ENCODE measurements at regions not wholly inside any gene's neighbourhood (a gene's known extent, or its start where the extent isn't known, plus 50 kb on each side); places are given as distances from the start of the nearest gene placed in this dataset.

GRCh38 chr12:58171914-58172313 is 230.5 kb downstream of the ATP23 start:
- TF ChIP-seq CEBPB (IDR thresholded peaks at IDR 0.05) (no peak), RAD21 (IDR thresholded peaks at IDR 0.05; ENCODE audit: low read depth) (no peak), TEAD4 (IDR thresholded peaks at IDR 0.05) (no peak), EGR1 (IDR thresholded peaks at IDR 0.05) (no peak), REST (IDR thresholded peaks at IDR 0.05; ENCODE audit: low read depth) (no peak), NFIC (IDR thresholded peaks at IDR 0.05) (no peak), CREB1 (IDR thresholded peaks at IDR 0.05; ENCODE audit: low read depth) (no peak), ZBTB7A (IDR thresholded peaks at IDR 0.05; ENCODE audit: low read depth) (no peak), TAF1 (IDR thresholded peaks at IDR 0.05; ENCODE audit: low read depth) (no peak), EP300 (IDR thresholded peaks at IDR 0.05; ENCODE audit: borderline replicate concordance) (no peak), FOXM1 (IDR thresholded peaks at IDR 0.05; ENCODE audit: borderline replicate concordance, low read depth) (no peak), TCF12 (IDR thresholded peaks at IDR 0.05; ENCODE audit: low read depth) (no peak), YY1 (IDR thresholded peaks at IDR 0.05; ENCODE audit: low read depth) (no peak)
- TF ChIP-seq, protein P1, sequence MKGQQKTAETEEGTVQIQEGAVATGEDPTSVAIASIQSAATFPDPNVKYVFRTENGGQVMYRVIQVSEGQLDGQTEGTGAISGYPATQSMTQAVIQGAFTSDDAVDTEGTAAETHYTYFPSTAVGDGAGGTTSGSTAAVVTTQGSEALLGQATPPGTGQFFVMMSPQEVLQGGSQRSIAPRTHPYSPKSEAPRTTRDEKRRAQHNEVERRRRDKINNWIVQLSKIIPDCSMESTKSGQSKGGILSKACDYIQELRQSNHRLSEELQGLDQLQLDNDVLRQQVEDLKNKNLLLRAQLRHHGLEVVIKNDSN (IDR thresholded peaks at IDR 0.05) = no peak
- TF ChIP-seq, protein P2, sequence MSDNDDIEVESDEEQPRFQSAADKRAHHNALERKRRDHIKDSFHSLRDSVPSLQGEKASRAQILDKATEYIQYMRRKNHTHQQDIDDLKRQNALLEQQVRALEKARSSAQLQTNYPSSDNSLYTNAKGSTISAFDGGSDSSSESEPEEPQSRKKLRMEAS (IDR thresholded peaks at IDR 0.05) = no peak

- TF ChIP-seq CREB1 (IDR thresholded peaks at IDR 0.05; ENCODE audit: low read depth) = no peak
- no peak for TF ChIP-seq EGR1 (IDR thresholded peaks at IDR 0.05)
- TF ChIP-seq TAF1 (IDR thresholded peaks at IDR 0.05; ENCODE audit: low read depth) = no peak
- no peak for TF ChIP-seq ZBTB7A (IDR thresholded peaks at IDR 0.05; ENCODE audit: low read depth)
- TF ChIP-seq, protein P1 (IDR thresholded peaks at IDR 0.05) = no peak
- TF ChIP-seq EP300 (IDR thresholded peaks at IDR 0.05; ENCODE audit: borderline replicate concordance) = no peak
- TF ChIP-seq REST (IDR thresholded peaks at IDR 0.05; ENCODE audit: low read depth) = no peak
- TF ChIP-seq FOXM1 (IDR thresholded peaks at IDR 0.05; ENCODE audit: borderline replicate concordance, low read depth) = no peak
Measured at GRCh38 chr12:58172433-58173073, 231.2 kb downstream of the ATP23 start.

- TF ChIP-seq YY1 (IDR thresholded peaks at IDR 0.05; ENCODE audit: low read depth) = no peak
- no peak for TF ChIP-seq NFIC (IDR thresholded peaks at IDR 0.05)
- no peak for TF ChIP-seq TCF12 (IDR thresholded peaks at IDR 0.05; ENCODE audit: low read depth)
- TF ChIP-seq, protein P2 (IDR thresholded peaks at IDR 0.05) = no peak
- TF ChIP-seq, protein P1 (IDR thresholded peaks at IDR 0.05) = no peak
Measured at GRCh38 chr12:58174316-58174715, 232.9 kb downstream of the ATP23 start.

- TF ChIP-seq REST (IDR thresholded peaks at IDR 0.05; ENCODE audit: low read depth) = no peak
- no peak for TF ChIP-seq ZBTB7A (IDR thresholded peaks at IDR 0.05; ENCODE audit: low read depth)
- TF ChIP-seq CEBPB (IDR thresholded peaks at IDR 0.05) = no peak
- no peak for TF ChIP-seq YY1 (IDR thresholded peaks at IDR 0.05; ENCODE audit: low read depth)
- TF ChIP-seq FOXM1 (IDR thresholded peaks at IDR 0.05; ENCODE audit: borderline replicate concordance, low read depth) = no peak
- TF ChIP-seq TEAD4 (IDR thresholded peaks at IDR 0.05) = no peak
- TF ChIP-seq TCF12 (IDR thresholded peaks at IDR 0.05; ENCODE audit: low read depth) = no peak
- TF ChIP-seq EGR1 (IDR thresholded peaks at IDR 0.05) = no peak
- no peak for TF ChIP-seq TAF1 (IDR thresholded peaks at IDR 0.05; ENCODE audit: low read depth)
- TF ChIP-seq NFIC (IDR thresholded peaks at IDR 0.05) = 0 out of 2 replicates have a peak, but pooled peaks have one; percentile 17
- TF ChIP-seq, protein P1 (IDR thresholded peaks at IDR 0.05) = no peak
- TF ChIP-seq CREB1 (IDR thresholded peaks at IDR 0.05; ENCODE audit: low read depth) = no peak
- TF ChIP-seq EP300 (IDR thresholded peaks at IDR 0.05; ENCODE audit: borderline replicate concordance) = no peak
- peak; percentile 51 for TF ChIP-seq RAD21 (IDR thresholded peaks at IDR 0.05; ENCODE audit: low read depth)
- TF ChIP-seq, protein P2 (IDR thresholded peaks at IDR 0.05) = no peak
Measured at GRCh38 chr12:58176296-58176869, 235.0 kb downstream of the ATP23 start.

Data from Ishikawa (cell line).